Upper lobe of left lung (tissue), 6 donors: ENCODE measurements at regions not wholly inside any gene's neighbourhood (a gene's known extent, or its start where the extent isn't known, plus 50 kb on each side); places are given as distances from the start of the nearest gene placed in this dataset.
"Not testable (repeated sequence)": the region's sequence is repeated elsewhere in the genome, so short reads cannot be mapped to it uniquely, and the experiment has no call there.

Experiments
- ATAC-seq, 2 donors: fragments of 200-7000 bp; cut with Tn5 transposase; one replicate each; pipeline ENCODE4 v1.9.1; 2022; ENCODE audit warnings: mild to moderate bottlenecking in 2 of 2, moderate library complexity in 2 of 2; ENCODE audit not compliant: low FRiP score in 2 of 2
- DNase-seq, 2 donors: peaks; one replicate each; pipeline ENCODE4 v3.0.0-alpha.2; 2019 to 2020
- H3K27ac ChIP-seq, 4 donors: fragments of 200-600 bp; sonication (generic); one replicate each; pipeline ENCODE4 v1.5.1; 2016 to 2019
- H3K27me3 ChIP-seq, 4 donors: fragments of 200-600 bp; sonication (generic); one replicate each; pipeline ENCODE4 v1.5.1; 2017 to 2019
- H3K36me3 ChIP-seq, 4 donors: fragments of 200-600 bp; sonication (generic); one replicate each; pipeline ENCODE4 v1.5.1; 2016 to 2019
- H3K4me1 ChIP-seq, 4 donors: fragments of 200-600 bp; sonication (generic); one replicate each; pipeline ENCODE4 v1.5.1; 2018 to 2019
- H3K4me3 ChIP-seq, 4 donors: fragments of 200-600 bp; sonication (generic); one replicate each; pipeline ENCODE4 v1.5.1; 2017 to 2019; ENCODE audit warnings: mild to moderate bottlenecking in 2 of 4, moderate library complexity in 1 of 4
- H3K9me3 ChIP-seq, 4 donors: fragments of 200-600 bp; sonication (generic); one replicate each; pipeline ENCODE4 v1.5.1; 2018 to 2019
- CTCF ChIP-seq, 6 experiments: fragments of 450-650 bp in 4 of 6; fragments of 200-600 bp in 2 of 6; sonication (generic) in 2 of 6; IDR thresholded peaks; one replicate each; pipeline ENCODE4 v1.5.1; 2016 to 2019; ENCODE audit warnings: antibody characterized with exemption in 6 of 6
- EP300 ChIP-seq, 4 donors: sonication (generic); formaldehyde crosslinking; IDR thresholded peaks; one replicate each; pipeline ENCODE4 v1.5.1; 2017; ENCODE audit warnings: antibody characterized with exemption in 4 of 4, control low read depth in 2 of 4
- POLR2A ChIP-seq, 4 donors: fragments of 450-650 bp; IDR thresholded peaks; one replicate each; pipeline ENCODE4 v1.5.1; 2016 to 2017; ENCODE audit warnings: antibody characterized with exemption in 4 of 4, mild to moderate bottlenecking in 2 of 4
- POLR2AphosphoS5 ChIP-seq, 2 donors: sonication (generic); formaldehyde crosslinking; IDR thresholded peaks; one replicate each; pipeline ENCODE4 v1.5.1; 2017; ENCODE audit warnings: antibody characterized with exemption in 2 of 2
- WGBS, 2 donors: methylation state at CpG; one replicate each; pipeline ENCODE4 v1.1.5; 2017 to 2018; 5-methylcytosine and 5-hydroxymethylcytosine counted together
- donor health status: DM: no; HTN: no; CAD: no; lungs with moderate emphysema.
- donor health status: DM: no; HTN: yes; CAD: no; lungs with severe emphysema.

GRCh38 chr2:138247302-138247701 lies 254.3 kb upstream of the SPOPL start:
- TF ChIP-seq CTCF (IDR thresholded peaks at IDR 0.05): no peak
- no peak for TF ChIP-seq POLR2AphosphoS5 (IDR thresholded peaks at IDR 0.05)
- TF ChIP-seq POLR2A (IDR thresholded peaks at IDR 0.05): no peak
- TF ChIP-seq EP300 (IDR thresholded peaks at IDR 0.05): no peak
- DNase-seq (no peak), ATAC-seq (no peak)
- 43 to 93% methylated on average over 2 of the region's 2 CpGs for WGBS, 2 donors
- H3K36me3 ChIP-seq: no peaks in the 10 kb centered on the region
- no peaks in the 10 kb centered on the region for H3K27me3 ChIP-seq
- H3K9me3 ChIP-seq: no peaks in the 10 kb centered on the region
- H3K4me3 ChIP-seq: no peak overlapping the region
- no peaks in the 10 kb centered on the region for H3K4me1 ChIP-seq
- no peak overlapping the region for H3K27ac ChIP-seq

GRCh38 chr2:138249207-138249606 lies 252.4 kb upstream of the SPOPL start:
- DNase-seq (no peak), ATAC-seq (no peak)
- Histone ChIP-seq H3K27me3 (no peaks in the 10 kb centered on the region), H3K4me1 (no peaks in the 10 kb centered on the region), H3K36me3 (no peaks in the 10 kb centered on the region), H3K27ac (no peak overlapping the region), H3K4me3 (no peak overlapping the region), H3K9me3 (no peaks in the 10 kb centered on the region)
- TF ChIP-seq EP300 (IDR thresholded peaks at IDR 0.05) (no peak), POLR2A (IDR thresholded peaks at IDR 0.05) (no peak), POLR2AphosphoS5 (IDR thresholded peaks at IDR 0.05) (no peak), CTCF (IDR thresholded peaks at IDR 0.05) (no peak)

- not testable (repeated sequence) for H3K9me3 ChIP-seq, H3K36me3 ChIP-seq, H3K4me1 ChIP-seq, H3K27ac ChIP-seq, H3K27me3 ChIP-seq, ATAC-seq, H3K4me3 ChIP-seq, DNase-seq
- WGBS, 2 donors: 85 to 92% methylated on average over 2 of the region's 4 CpGs
Observed at GRCh38 chr2:138250843-138251320, 250.7 kb upstream of the SPOPL start.

GRCh38 chr2:138252587-138252986 lies 249.0 kb upstream of the SPOPL start:
- H3K4me1 ChIP-seq: no peaks in the 10 kb centered on the region
- H3K4me3 ChIP-seq: no peak overlapping the region
- 83 to 97% methylated on average over 1 of the region's 1 CpG for WGBS, 2 donors
- no peaks in the 10 kb centered on the region for H3K36me3 ChIP-seq
- ATAC-seq: no peak
- no peak overlapping the region for H3K27ac ChIP-seq
- no peak for DNase-seq
- no peaks in the 10 kb centered on the region for H3K27me3 ChIP-seq
- no peak for TF ChIP-seq POLR2A (IDR thresholded peaks at IDR 0.05)
- no peaks in the 10 kb centered on the region for H3K9me3 ChIP-seq

GRCh38 chr2:138255670-138256069 lies 245.9 kb upstream of the SPOPL start:
- no peaks in the 10 kb centered on the region for H3K4me1 ChIP-seq
- DNase-seq (no peak), ATAC-seq (no peak)
- WGBS, 2 donors: 91 to 92% methylated on average over 1 of the region's 1 CpG
- H3K36me3 ChIP-seq: no peaks in the 10 kb centered on the region
- no peak for TF ChIP-seq POLR2A (IDR thresholded peaks at IDR 0.05)
- no peak overlapping the region for H3K4me3 ChIP-seq
- H3K9me3 ChIP-seq: no peaks in the 10 kb centered on the region
- H3K27ac ChIP-seq: no peak overlapping the region
- H3K27me3 ChIP-seq: no peaks in the 10 kb centered on the region

GRCh38 chr2:138267161-138267901 lies 234.2 kb upstream of the SPOPL start:
- H3K4me3 ChIP-seq: no peak overlapping the region
- no peaks in the 10 kb centered on the region for H3K27me3 ChIP-seq
- no peak overlapping the region for H3K27ac ChIP-seq
- WGBS, 2 donors: 31 to 70% methylated on average over 2 to 4 of the region's 4 CpGs
- DNase-seq (no peak), ATAC-seq (no peak)
- H3K36me3 ChIP-seq: no peaks in the 10 kb centered on the region
- H3K4me1 ChIP-seq: no peaks in the 10 kb centered on the region
- H3K9me3 ChIP-seq: peaks cover 0 to 6% (median 2%) of the 10 kb centered on the region in 4 donors
- TF ChIP-seq CTCF (IDR thresholded peaks at IDR 0.05): no peak
- TF ChIP-seq POLR2AphosphoS5 (IDR thresholded peaks at IDR 0.05): no peak
- no peak for TF ChIP-seq EP300 (IDR thresholded peaks at IDR 0.05)
- TF ChIP-seq POLR2A (IDR thresholded peaks at IDR 0.05): no peak
